SK-N-SH (cell line): ENCODE measurements at regions not wholly inside any gene's neighbourhood (a gene's known extent, or its start where the extent isn't known, plus 50 kb on each side); places are given as distances from the start of the nearest gene placed in this dataset.
"Not testable (repeated sequence)": the region's sequence is repeated elsewhere in the genome, so short reads cannot be mapped to it uniquely, and the experiment has no call there.

Experiments
- CTCF ChIA-PET: fragments of 300-600, 350-600 bp; formaldehyde crosslinking; extraction: SDS; loops from one replicate; lab custom pipeline; 2021; lab: Yijun Ruan, JAX
- POLR2A ChIA-PET: fragments of 350-600 bp; sonication (Branson Sonifier 250); formaldehyde crosslinking; extraction: SDS; loops from one replicate; lab custom pipeline; 2020; ENCODE audit warnings: antibody characterized with exemption, inconsistent platforms; lab: Yijun Ruan, JAX
- DNase-seq: peaks from one replicate; pipeline ENCODE4 v3.0.0; 2012
- H2AFZ ChIP-seq: fragments of 200-600 bp; sonication (generic); 2 replicates; pipeline ENCODE4 v1.8.1; 2016; ENCODE audit warnings: antibody characterized with exemption, mild to moderate bottlenecking, low read depth
- H3F3A ChIP-seq: fragments of 200-600 bp; sonication (generic); replicated peaks from 2 replicates; pipeline ENCODE3; 2016; ENCODE audit warnings: antibody characterized with exemption, mild to moderate bottlenecking; ENCODE audit not compliant: insufficient read depth
- H3K27ac ChIP-seq, 2 experiments: fragments of 200-500 bp in 1 of 2; fragments of 200-600 bp in 1 of 2; sonication (Bioruptor generic) in 1 of 2; sonication (generic), shearing (Covaris generic) in 1 of 2; 2 replicates each; pipeline versions ENCODE4 v1.5.1 to v1.6.1; 2014 to 2016; ENCODE audit warnings: low read depth in 2 of 2, inconsistent platforms in 1 of 2, low read length in 1 of 2, mild to moderate bottlenecking in 1 of 2, mixed read lengths in 1 of 2
- H3K27me3 ChIP-seq: fragments of 200-600 bp; sonication (generic), shearing (Covaris generic); 2 replicates; pipeline ENCODE4 v1.6.1; 2016; ENCODE audit warnings: mixed run types; ENCODE audit not compliant: insufficient read depth
- H3K36me3 ChIP-seq, 2 experiments: fragments of 200-500 bp in 1 of 2; fragments of 200-600 bp in 1 of 2; sonication (Bioruptor generic) in 1 of 2; sonication (generic) in 1 of 2; replicated peaks in 1 of 2; 2 replicates each; pipeline versions ENCODE3 to v1.5.1; 2014 to 2016; ENCODE audit warnings: low read length in 1 of 2, mild to moderate bottlenecking in 1 of 2; ENCODE audit not compliant: insufficient read depth in 2 of 2, control insufficient read depth in 1 of 2
- H3K4me1 ChIP-seq, 2 experiments: fragments of 200-500 bp in 1 of 2; fragments of 200-600 bp in 1 of 2; sonication (Bioruptor generic) in 1 of 2; sonication (generic), shearing (Covaris generic) in 1 of 2; 2 replicates each; pipeline versions ENCODE4 v1.5.1 to v1.6.1; 2014 to 2016; ENCODE audit warnings: low read depth in 1 of 2, low read length in 1 of 2, mixed run types in 1 of 2; ENCODE audit not compliant: insufficient read depth in 2 of 2, control insufficient read depth in 1 of 2
- H3K4me2 ChIP-seq: fragments of 200-600 bp; sonication (generic), shearing (Covaris generic); 2 replicates; pipeline ENCODE4 v1.6.1; 2017; ENCODE audit warnings: mixed run types
- H3K4me3 ChIP-seq, 2 experiments: fragments of 200-500 bp in 1 of 2; fragments of 200-600 bp in 1 of 2; sonication (Bioruptor generic) in 1 of 2; sonication (generic), shearing (Covaris generic) in 1 of 2; 2 replicates each; pipeline versions ENCODE4 v1.5.1 to v1.8.1; 2014 to 2016; ENCODE audit warnings: low read depth in 2 of 2, inconsistent platforms in 1 of 2, low read length in 1 of 2, mild to moderate bottlenecking in 1 of 2, mixed read lengths in 1 of 2, moderate library complexity in 1 of 2
- H3K79me2 ChIP-seq: fragments of 200-600 bp; sonication (generic); 2 replicates; pipeline ENCODE4 v1.8.1; 2017; ENCODE audit warnings: mild to moderate bottlenecking; ENCODE audit not compliant: insufficient read depth
- H3K9ac ChIP-seq: fragments of 200-600 bp; sonication (generic); 2 replicates; pipeline ENCODE4 v1.6.1; 2017; ENCODE audit warnings: mixed run types
- H3K9me2 ChIP-seq: fragments of 200-600 bp; sonication (generic); 2 replicates; pipeline ENCODE4 v1.6.1; 2017; ENCODE audit warnings: mixed run types
- H3K9me3 ChIP-seq: fragments of 200-600 bp; sonication (generic); 2 replicates; pipeline ENCODE4 v1.6.1; 2017; ENCODE audit warnings: mixed run types, mild to moderate bottlenecking, moderate library complexity
- H4K20me1 ChIP-seq: fragments of 200-600 bp; sonication (generic); 2 replicates; pipeline ENCODE4 v1.6.1; 2017; ENCODE audit warnings: mild to moderate bottlenecking, mixed run types; ENCODE audit not compliant: insufficient read depth
- FOXM1 ChIP-seq: IDR thresholded peaks from 2 replicates; pipeline ENCODE4 v1.4.0; 2012; ENCODE audit warnings: low read depth, mild to moderate bottlenecking
- GABPA ChIP-seq: IDR thresholded peaks from 2 replicates; pipeline ENCODE4 v1.4.0; 2012; ENCODE audit warnings: low read depth, mild to moderate bottlenecking
- GATA2 ChIP-seq: sonication (generic); formaldehyde crosslinking; IDR thresholded peaks from 2 replicates; pipeline ENCODE4 v1.5.0; 2020; ENCODE audit warnings: mild to moderate bottlenecking, missing genetic modification reagents
- PBX3 ChIP-seq: IDR thresholded peaks from 2 replicates; pipeline ENCODE4; 2012
- POLR2AphosphoS5 ChIP-seq: IDR thresholded peaks from 2 replicates; pipeline ENCODE4 v1.6.1; 2012; ENCODE audit warnings: low read depth, low read length
- RAD21 ChIP-seq: IDR thresholded peaks from 2 replicates; pipeline ENCODE4 v1.6.1; 2012; ENCODE audit warnings: mild to moderate bottlenecking, low read length
- RFX5 ChIP-seq: IDR thresholded peaks from 2 replicates; pipeline ENCODE4 v1.6.1; 2012; ENCODE audit warnings: mild to moderate bottlenecking, improper control_type of control experiment, low read length
- SMC3 ChIP-seq: IDR thresholded peaks from 2 replicates; pipeline ENCODE4 v1.6.1; 2012; ENCODE audit warnings: low read depth, low read length, improper control_type of control experiment
- TAF1 ChIP-seq: IDR thresholded peaks from 2 replicates; pipeline ENCODE4 v1.6.1; 2012; ENCODE audit warnings: low read depth, mild to moderate bottlenecking, low read length, moderate library complexity, borderline replicate concordance
- USF1 ChIP-seq: IDR thresholded peaks from 2 replicates; pipeline ENCODE4 v1.4.0; 2012; ENCODE audit warnings: low read depth, borderline replicate concordance
- WGBS: methylation state at CpG from one replicate; pipeline ENCODE4 v1.1.6; 2017; ENCODE audit warnings: low lambda C conversion rate; 5-methylcytosine and 5-hydroxymethylcytosine counted together
- TF ChIP-seq, protein P1 (sequence below): IDR thresholded peaks from 2 replicates; pipeline ENCODE4 v1.4.0; 2012; ENCODE audit warnings: low read depth
- TF ChIP-seq, protein P2 (sequence below): fragments of 150-350 bp; IDR thresholded peaks from 2 replicates; pipeline ENCODE4 v1.6.1; 2017; ENCODE audit warnings: antibody characterized with exemption, low read length, low read depth, borderline replicate concordance
- TF ChIP-seq, protein P3 (sequence below): IDR thresholded peaks from 2 replicates; pipeline ENCODE4 v1.6.1; 2012; ENCODE audit warnings: mild to moderate bottlenecking, low read depth, low read length, moderate library complexity

DNA sequence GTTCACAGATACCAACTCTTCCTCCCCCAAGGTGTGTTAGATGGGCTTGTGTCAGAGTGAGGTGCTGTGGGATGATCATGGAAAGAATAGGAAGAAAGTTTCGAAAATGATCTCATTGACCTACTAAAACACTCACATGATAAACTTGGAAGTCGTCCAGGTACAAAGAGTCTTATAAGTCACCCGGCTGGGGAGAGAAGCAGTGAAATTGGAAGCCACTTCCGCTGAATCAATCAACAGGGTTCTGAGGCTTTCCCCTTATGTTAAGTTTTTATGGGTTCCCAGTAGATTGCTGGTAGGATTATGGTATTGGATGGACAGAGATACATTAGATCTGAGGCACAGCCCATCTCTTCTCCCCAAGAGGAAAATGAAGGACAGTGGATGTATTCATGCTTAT lies 218.8 kb upstream of the MSX2 start:
- DNase-seq: no peak
- ChIA-PET CTCF (no interaction called here), POLR2A (no interaction called here)
- H2AFZ ChIP-seq: no peak overlapping the region
- no peak overlapping the region for H3K4me3 ChIP-seq
- no peak overlapping the region for H3K9ac ChIP-seq
- H3K79me2 ChIP-seq: no peaks in the 10 kb centered on the region
- no peaks in the 10 kb centered on the region for H3K27me3 ChIP-seq
- no peaks in the 10 kb centered on the region for H3K9me3 ChIP-seq
- H3K9me2 ChIP-seq: no peaks in the 10 kb centered on the region
- WGBS: 59% methylated on average over 4 of the region's 4 CpGs
- H4K20me1 ChIP-seq: no peaks in the 10 kb centered on the region
- no peaks in the 10 kb centered on the region for H3K36me3 ChIP-seq
- no peaks in the 10 kb centered on the region for H3F3A ChIP-seq
- peaks cover 0 to 9% of the 10 kb centered on the region in 2 experiments; a peak in 2 of 4 replicates for H3K4me1 ChIP-seq
- TF ChIP-seq GATA2: no peak
- no peak for TF ChIP-seq FOXM1
- TF ChIP-seq RAD21: no peak
- TF ChIP-seq, protein P1, sequence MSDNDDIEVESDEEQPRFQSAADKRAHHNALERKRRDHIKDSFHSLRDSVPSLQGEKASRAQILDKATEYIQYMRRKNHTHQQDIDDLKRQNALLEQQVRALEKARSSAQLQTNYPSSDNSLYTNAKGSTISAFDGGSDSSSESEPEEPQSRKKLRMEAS: no peak
- TF ChIP-seq PBX3: no peak
- H3K4me2 ChIP-seq: no peak overlapping the region
- H3K27ac ChIP-seq: no peak overlapping the region

- H3K9me3 ChIP-seq, H4K20me1 ChIP-seq, H3K9ac ChIP-seq, H2AFZ ChIP-seq, H3F3A ChIP-seq, POLR2A ChIA-PET, H3K27me3 ChIP-seq, DNase-seq, H3K4me3 ChIP-seq, H3K4me2 ChIP-seq, H3K9me2 ChIP-seq, H3K79me2 ChIP-seq, H3K4me1 ChIP-seq, H3K36me3 ChIP-seq, H3K27ac ChIP-seq: not testable (repeated sequence)
- WGBS: 78% methylated on average over 10 of the region's 11 CpGs
- CTCF ChIA-PET: interaction anchor here (1.9 kb wide), 1 partner anchor 91 kb away, joined by 7 read pairs; no protein-coding TSS in a partner anchor
These were observed 213.5 kb upstream of the MSX2 start for GRCh38 chr5:174510782-174511453.

GRCh38 chr5:174511714-174512253 lies 212.6 kb upstream of the MSX2 start:
- Histone ChIP-seq H3K9me3 (no peaks in the 10 kb centered on the region), H3K4me1 (no peaks in the 10 kb centered on the region; a peak in 1 of 4 replicates), H3K79me2 (no peaks in the 10 kb centered on the region), H3K4me3 (no peak overlapping the region), H3F3A (no peaks in the 10 kb centered on the region), H3K36me3 (no peaks in the 10 kb centered on the region), H4K20me1 (no peaks in the 10 kb centered on the region), H3K9ac (no peak overlapping the region), H3K9me2 (no peaks in the 10 kb centered on the region), H3K4me2 (no peak overlapping the region), H2AFZ (no peak overlapping the region), H3K27ac (no peak overlapping the region), H3K27me3 (no peaks in the 10 kb centered on the region)
- DNase-seq: no peak
- CTCF ChIA-PET: interaction anchor here (1.9 kb wide), 1 partner anchor 92 kb away, joined by 7 read pairs; no protein-coding TSS in a partner anchor
- 54% methylated on average over 5 of the region's 5 CpGs for WGBS
- POLR2A ChIA-PET: no interaction called here
- no peak for TF ChIP-seq GABPA
- TF ChIP-seq SMC3: no peak
- TF ChIP-seq RFX5: no peak
- TF ChIP-seq TAF1: no peak
- no peak for TF ChIP-seq USF1
- TF ChIP-seq, protein P2, sequence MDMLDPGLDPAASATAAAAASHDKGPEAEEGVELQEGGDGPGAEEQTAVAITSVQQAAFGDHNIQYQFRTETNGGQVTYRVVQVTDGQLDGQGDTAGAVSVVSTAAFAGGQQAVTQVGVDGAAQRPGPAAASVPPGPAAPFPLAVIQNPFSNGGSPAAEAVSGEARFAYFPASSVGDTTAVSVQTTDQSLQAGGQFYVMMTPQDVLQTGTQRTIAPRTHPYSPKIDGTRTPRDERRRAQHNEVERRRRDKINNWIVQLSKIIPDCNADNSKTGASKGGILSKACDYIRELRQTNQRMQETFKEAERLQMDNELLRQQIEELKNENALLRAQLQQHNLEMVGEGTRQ: no peak
- no peak for TF ChIP-seq FOXM1
- no peak for TF ChIP-seq POLR2AphosphoS5
- TF ChIP-seq, protein P3, sequence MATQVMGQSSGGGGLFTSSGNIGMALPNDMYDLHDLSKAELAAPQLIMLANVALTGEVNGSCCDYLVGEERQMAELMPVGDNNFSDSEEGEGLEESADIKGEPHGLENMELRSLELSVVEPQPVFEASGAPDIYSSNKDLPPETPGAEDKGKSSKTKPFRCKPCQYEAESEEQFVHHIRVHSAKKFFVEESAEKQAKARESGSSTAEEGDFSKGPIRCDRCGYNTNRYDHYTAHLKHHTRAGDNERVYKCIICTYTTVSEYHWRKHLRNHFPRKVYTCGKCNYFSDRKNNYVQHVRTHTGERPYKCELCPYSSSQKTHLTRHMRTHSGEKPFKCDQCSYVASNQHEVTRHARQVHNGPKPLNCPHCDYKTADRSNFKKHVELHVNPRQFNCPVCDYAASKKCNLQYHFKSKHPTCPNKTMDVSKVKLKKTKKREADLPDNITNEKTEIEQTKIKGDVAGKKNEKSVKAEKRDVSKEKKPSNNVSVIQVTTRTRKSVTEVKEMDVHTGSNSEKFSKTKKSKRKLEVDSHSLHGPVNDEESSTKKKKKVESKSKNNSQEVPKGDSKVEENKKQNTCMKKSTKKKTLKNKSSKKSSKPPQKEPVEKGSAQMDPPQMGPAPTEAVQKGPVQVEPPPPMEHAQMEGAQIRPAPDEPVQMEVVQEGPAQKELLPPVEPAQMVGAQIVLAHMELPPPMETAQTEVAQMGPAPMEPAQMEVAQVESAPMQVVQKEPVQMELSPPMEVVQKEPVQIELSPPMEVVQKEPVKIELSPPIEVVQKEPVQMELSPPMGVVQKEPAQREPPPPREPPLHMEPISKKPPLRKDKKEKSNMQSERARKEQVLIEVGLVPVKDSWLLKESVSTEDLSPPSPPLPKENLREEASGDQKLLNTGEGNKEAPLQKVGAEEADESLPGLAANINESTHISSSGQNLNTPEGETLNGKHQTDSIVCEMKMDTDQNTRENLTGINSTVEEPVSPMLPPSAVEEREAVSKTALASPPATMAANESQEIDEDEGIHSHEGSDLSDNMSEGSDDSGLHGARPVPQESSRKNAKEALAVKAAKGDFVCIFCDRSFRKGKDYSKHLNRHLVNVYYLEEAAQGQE: no peak
